Right atrium auricular region (tissue), 2 donors: ENCODE measurements at regions not wholly inside any gene's neighbourhood (a gene's known extent, or its start where the extent isn't known, plus 50 kb on each side); places are given as distances from the start of the nearest gene placed in this dataset.

Experiments
- DNase-seq: peaks from one replicate; pipeline ENCODE4 v3.0.0-alpha.2; 2019; ENCODE audit warnings: low spot score
- H3K27ac ChIP-seq, 2 donors: fragments of 200-600 bp; sonication (generic); 1 replicate in 1 of 2; 2 replicates in 1 of 2; pipeline ENCODE4 v1.5.1; 2016 to 2019
- H3K27me3 ChIP-seq, 2 donors: fragments of 200-600 bp; sonication (generic); one replicate each; pipeline versions ENCODE4 v1.5.1 to v1.6.0; 2017 to 2019
- H3K36me3 ChIP-seq: fragments of 200-600 bp; sonication (generic); one replicate; pipeline ENCODE4 v1.5.1; 2016
- H3K4me1 ChIP-seq, 2 donors: fragments of 200-600 bp; sonication (generic); one replicate each; pipeline versions ENCODE4 v1.5.1 to v1.6.0; 2017 to 2019
- H3K4me3 ChIP-seq, 2 donors: fragments of 200-600 bp; sonication (generic); 1 replicate in 1 of 2; 2 replicates in 1 of 2; pipeline ENCODE4 v1.5.1; 2017 to 2019; ENCODE audit warnings: mild to moderate bottlenecking in 1 of 2, moderate library complexity in 1 of 2
- H3K9me3 ChIP-seq, 2 donors: fragments of 200-600 bp; sonication (generic); one replicate each; pipeline ENCODE4 v1.5.1; 2019
- TF ChIP-seq, protein P1 (sequence below), 2 donors: fragments of 200-600 bp; sonication (generic); IDR thresholded peaks; one replicate each; pipeline ENCODE4 v1.5.1; 2019; ENCODE audit warnings: antibody characterized with exemption in 2 of 2

DNA sequence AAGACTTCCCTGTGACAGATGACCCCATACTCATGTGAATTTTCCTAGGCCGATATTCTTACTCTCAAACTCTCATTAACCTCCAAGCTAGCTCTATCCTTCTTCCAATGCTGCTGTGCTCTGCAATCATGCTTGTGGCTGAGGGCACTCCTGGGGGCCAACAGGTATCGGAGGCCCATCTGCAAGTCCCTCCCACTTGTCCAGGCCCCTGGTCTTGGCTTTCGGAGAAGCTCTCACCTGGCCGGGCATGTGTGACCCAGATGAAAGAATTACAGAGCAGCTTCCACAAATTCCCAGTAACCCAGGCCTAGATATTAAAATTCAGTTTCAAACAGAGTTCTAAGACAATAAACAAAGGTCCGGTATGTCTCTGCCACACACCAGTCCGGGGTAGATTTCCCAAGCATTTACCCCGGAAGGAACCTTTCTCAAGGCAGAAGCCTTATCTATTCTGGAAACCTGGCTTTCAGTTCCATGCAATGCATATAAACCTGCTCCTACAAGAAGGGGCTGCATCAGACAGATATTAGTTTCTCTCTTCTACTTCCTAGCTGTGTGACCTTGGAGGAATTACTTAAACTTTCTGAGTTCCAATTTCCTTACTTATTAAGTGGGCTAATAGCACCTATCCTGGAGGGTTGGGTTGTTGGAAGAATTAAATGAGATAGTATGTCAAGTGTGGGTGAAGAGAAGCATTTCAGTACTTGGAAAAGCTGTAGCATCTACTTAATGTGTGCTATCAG, 270.8 kb downstream of the PTTG2 start:
- Histone ChIP-seq H3K4me3 (no peak overlapping the region), H3K36me3 (no peaks in the 10 kb centered on the region), H3K27me3 (no peaks in the 10 kb centered on the region), H3K9me3 (no peaks in the 10 kb centered on the region), H3K27ac (no peak overlapping the region), H3K4me1 (no peaks in the 10 kb centered on the region)
- no peak for DNase-seq
- TF ChIP-seq, protein P1, sequence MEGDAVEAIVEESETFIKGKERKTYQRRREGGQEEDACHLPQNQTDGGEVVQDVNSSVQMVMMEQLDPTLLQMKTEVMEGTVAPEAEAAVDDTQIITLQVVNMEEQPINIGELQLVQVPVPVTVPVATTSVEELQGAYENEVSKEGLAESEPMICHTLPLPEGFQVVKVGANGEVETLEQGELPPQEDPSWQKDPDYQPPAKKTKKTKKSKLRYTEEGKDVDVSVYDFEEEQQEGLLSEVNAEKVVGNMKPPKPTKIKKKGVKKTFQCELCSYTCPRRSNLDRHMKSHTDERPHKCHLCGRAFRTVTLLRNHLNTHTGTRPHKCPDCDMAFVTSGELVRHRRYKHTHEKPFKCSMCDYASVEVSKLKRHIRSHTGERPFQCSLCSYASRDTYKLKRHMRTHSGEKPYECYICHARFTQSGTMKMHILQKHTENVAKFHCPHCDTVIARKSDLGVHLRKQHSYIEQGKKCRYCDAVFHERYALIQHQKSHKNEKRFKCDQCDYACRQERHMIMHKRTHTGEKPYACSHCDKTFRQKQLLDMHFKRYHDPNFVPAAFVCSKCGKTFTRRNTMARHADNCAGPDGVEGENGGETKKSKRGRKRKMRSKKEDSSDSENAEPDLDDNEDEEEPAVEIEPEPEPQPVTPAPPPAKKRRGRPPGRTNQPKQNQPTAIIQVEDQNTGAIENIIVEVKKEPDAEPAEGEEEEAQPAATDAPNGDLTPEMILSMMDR (IDR thresholded peaks at IDR 0.05), result no peak

DNA sequence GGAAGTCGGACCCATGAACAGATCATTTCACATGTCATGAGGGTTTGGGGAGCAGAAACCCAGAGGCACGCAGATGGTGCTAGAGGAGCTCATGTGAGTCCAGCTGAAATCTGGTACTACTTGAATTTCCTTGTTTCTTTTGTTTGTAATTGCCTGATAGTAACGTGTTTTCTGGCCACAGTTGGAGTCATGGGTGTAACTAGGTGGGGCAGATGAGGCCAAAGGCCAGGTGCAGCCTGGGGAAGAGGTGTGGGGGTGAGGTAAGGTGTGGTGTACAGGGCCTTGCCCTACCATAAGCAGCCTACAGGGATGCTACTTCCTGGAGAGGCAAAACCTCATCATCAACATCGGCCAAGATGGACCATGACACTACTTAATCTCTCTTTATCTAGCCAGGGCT, 271.4 kb downstream of the PTTG2 start:
- H3K4me3 ChIP-seq, result no peak overlapping the region
- no peak overlapping the region for H3K27ac ChIP-seq
- TF ChIP-seq, protein P1 (IDR thresholded peaks at IDR 0.05), result no peak
- no peak for DNase-seq
- H3K27me3 ChIP-seq, result no peaks in the 10 kb centered on the region
- H3K36me3 ChIP-seq, result no peaks in the 10 kb centered on the region
- no peaks in the 10 kb centered on the region for H3K4me1 ChIP-seq
- no peaks in the 10 kb centered on the region for H3K9me3 ChIP-seq

DNA sequence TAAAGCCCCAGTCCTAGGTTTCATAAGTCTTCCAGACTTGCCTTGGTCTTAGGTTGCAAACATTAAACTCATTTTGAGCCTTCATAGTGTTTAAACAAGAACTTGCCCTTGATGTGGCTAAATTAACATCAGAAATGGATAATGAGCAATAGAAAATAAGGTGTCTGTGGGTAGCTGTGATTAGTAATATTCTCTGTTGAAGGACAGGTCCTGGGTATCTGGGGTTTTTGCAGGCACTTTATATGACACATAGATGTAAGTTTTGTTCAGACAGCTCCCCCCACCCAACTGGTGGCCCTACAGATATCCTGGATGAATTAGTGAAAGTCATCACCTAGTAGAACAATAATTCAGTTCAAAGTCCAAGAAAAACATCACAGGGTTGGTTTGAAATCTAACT, 272.5 kb downstream of the PTTG2 start:
- H3K9me3 ChIP-seq, result no peaks in the 10 kb centered on the region
- H3K4me1 ChIP-seq, result no peaks in the 10 kb centered on the region
- no peak for DNase-seq
- TF ChIP-seq, protein P1 (IDR thresholded peaks at IDR 0.05), result no peak
- no peaks in the 10 kb centered on the region for H3K36me3 ChIP-seq
- H3K27ac ChIP-seq, result no peak overlapping the region
- H3K4me3 ChIP-seq, result no peak overlapping the region
- no peaks in the 10 kb centered on the region for H3K27me3 ChIP-seq

DNA sequence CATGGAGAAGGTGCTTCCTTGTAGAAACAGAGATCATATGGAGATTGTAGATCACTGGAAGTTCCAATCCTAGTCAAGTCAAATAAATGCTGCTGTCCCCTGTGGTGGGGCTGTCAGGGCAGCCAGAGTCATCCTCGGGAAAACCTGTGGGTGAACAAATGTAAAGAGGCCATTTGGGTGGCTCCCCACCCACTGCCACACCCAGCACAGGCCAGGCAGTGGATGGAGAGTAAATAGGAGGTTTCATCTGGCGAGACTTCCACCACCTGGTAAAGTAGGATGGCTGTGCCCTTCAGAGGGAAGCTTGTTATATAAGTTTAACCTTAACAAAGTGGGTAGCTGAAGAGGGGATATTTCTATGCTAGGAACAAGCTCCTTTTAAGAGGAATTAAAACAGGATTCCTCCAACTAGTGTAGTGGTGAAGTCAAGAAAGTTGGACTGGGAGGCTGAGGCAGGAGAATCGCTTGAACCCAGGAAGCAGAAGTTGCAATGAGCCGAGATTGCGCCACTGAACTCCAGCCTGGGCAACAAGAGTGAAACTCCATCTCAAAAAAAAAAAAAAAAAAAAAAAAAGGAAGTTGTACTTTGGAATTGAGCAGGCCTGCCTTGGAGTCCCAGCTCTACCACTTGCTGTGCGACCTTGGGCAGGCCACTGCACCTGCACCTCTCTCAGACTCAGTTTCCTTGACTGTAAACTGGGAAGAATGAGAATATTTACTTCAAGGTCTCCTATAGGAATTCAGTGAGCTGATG, 273.7 kb downstream of the PTTG2 start:
- H3K36me3 ChIP-seq, result no peaks in the 10 kb centered on the region
- no peak for DNase-seq
- no peak overlapping the region for H3K4me3 ChIP-seq
- H3K9me3 ChIP-seq, result no peaks in the 10 kb centered on the region
- H3K27me3 ChIP-seq, result no peaks in the 10 kb centered on the region
- TF ChIP-seq, protein P1 (IDR thresholded peaks at IDR 0.05), result no peak
- no peaks in the 10 kb centered on the region for H3K4me1 ChIP-seq
- no peak overlapping the region for H3K27ac ChIP-seq

DNA sequence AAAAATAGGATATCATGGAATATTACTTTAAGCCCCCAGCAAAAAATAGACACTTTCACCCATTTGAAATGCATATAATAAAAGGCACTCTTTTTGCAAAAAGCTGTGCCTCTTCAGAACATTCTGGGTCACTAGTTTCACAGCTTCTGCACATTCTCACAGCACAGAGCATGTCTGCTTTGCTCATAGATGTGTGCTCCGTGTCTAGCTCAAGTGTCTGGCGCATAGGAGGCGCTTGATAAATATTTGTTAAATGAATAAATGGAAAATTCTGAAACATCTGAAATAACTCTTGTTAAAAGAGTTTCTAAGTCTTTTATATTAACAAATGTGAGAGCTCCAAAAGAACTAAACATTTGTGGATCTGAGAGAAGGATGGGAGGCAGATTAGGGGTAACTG, 275.2 kb downstream of the PTTG2 start:
- Histone ChIP-seq H3K36me3 (no peaks in the 10 kb centered on the region), H3K4me3 (no peak overlapping the region), H3K4me1 (no peaks in the 10 kb centered on the region), H3K9me3 (no peaks in the 10 kb centered on the region), H3K27me3 (no peaks in the 10 kb centered on the region), H3K27ac (no peak overlapping the region)
- no peak for DNase-seq
- TF ChIP-seq, protein P1 (IDR thresholded peaks at IDR 0.05), result no peak
